GM23338 (cell line): ENCODE measurements at regions not wholly inside any gene's neighbourhood (a gene's known extent, or its start where the extent isn't known, plus 50 kb on each side); places are given as distances from the start of the nearest gene placed in this dataset.

ENCODE experiments used
- ATAC-seq: fragments of 200-7000 bp; cut with Tn5 transposase; 3 replicates; pipeline ENCODE4 v1.9.1; 2020
- DNase-seq: peaks from one replicate; pipeline ENCODE4 v3.0.0-alpha.2; 2015; ENCODE audit warnings: low spot score
- H2AFZ ChIP-seq: fragments of 200-600 bp; sonication (generic); 2 replicates; pipeline ENCODE4 v1.8.0; 2016; ENCODE audit warnings: antibody characterized with exemption, mild to moderate bottlenecking, moderate library complexity
- H3F3A ChIP-seq: fragments of 200-600 bp; sonication (generic); replicated peaks from 2 replicates; pipeline ENCODE4 v1.8.0; 2017; ENCODE audit warnings: antibody characterized with exemption, mixed run types, low read depth
- H3K27ac ChIP-seq: fragments of 200-600 bp; sonication (generic); 2 replicates; pipeline ENCODE4 v1.6.1; 2016; ENCODE audit warnings: low read depth
- H3K27me3 ChIP-seq: fragments of 200-600 bp; sonication (generic); 2 replicates; pipeline ENCODE4 v1.8.0; 2016; ENCODE audit warnings: mild to moderate bottlenecking, mixed run types, moderate library complexity; ENCODE audit not compliant: insufficient read depth
- H3K36me3 ChIP-seq: fragments of 200-600 bp; sonication (generic); 2 replicates; pipeline ENCODE4 v1.8.0; 2016; ENCODE audit warnings: mild to moderate bottlenecking; ENCODE audit not compliant: insufficient read depth
- H3K4me1 ChIP-seq: fragments of 200-600 bp; sonication (generic); 2 replicates; pipeline ENCODE4 v1.8.0; 2016; ENCODE audit warnings: mild to moderate bottlenecking, moderate library complexity; ENCODE audit not compliant: insufficient read depth
- H3K4me2 ChIP-seq: fragments of 200-600 bp; sonication (generic); 2 replicates; pipeline ENCODE4 v1.7.1; 2017; ENCODE audit warnings: mixed run types
- H3K4me3 ChIP-seq: fragments of 200-600 bp; sonication (generic); 2 replicates; pipeline ENCODE4 v1.6.1; 2016; ENCODE audit warnings: mixed run types
- H3K79me2 ChIP-seq: fragments of 200-600 bp; sonication (generic); replicated peaks from 2 replicates; pipeline ENCODE4 v1.8.0; 2017; ENCODE audit warnings: mild to moderate bottlenecking; ENCODE audit not compliant: insufficient read depth
- H3K9me2 ChIP-seq: fragments of 200-600 bp; sonication (generic); 2 replicates; pipeline ENCODE4 v1.8.0; 2017; ENCODE audit not compliant: insufficient read depth
- H4K20me1 ChIP-seq: fragments of 200-600 bp; sonication (generic); replicated peaks from 2 replicates; pipeline ENCODE4 v1.8.0; 2017; ENCODE audit warnings: mild to moderate bottlenecking; ENCODE audit not compliant: insufficient read depth
- H3K27ac Mint-ChIP-seq: 2 replicates; pipeline ENCODE4 v1.8.0; 2020; ENCODE audit warnings: inconsistent platforms, mild to moderate bottlenecking, moderate library complexity, mixed read lengths
- H3K27me3 Mint-ChIP-seq: 3 replicates; pipeline ENCODE4 v1.8.0; 2022; ENCODE audit warnings: low read depth, mild to moderate bottlenecking, moderate library complexity, mixed read lengths, inconsistent platforms; ENCODE audit not compliant: insufficient read depth, poor library complexity
- H3K36me3 Mint-ChIP-seq: 3 replicates; pipeline ENCODE4 v1.8.0; 2021; ENCODE audit warnings: low read depth, mild to moderate bottlenecking, inconsistent platforms, moderate library complexity, mixed read lengths
- H3K4me1 Mint-ChIP-seq: 3 replicates; pipeline ENCODE4 v1.8.0; 2020; ENCODE audit warnings: mild to moderate bottlenecking, inconsistent platforms, mixed read lengths
- H3K4me3 Mint-ChIP-seq: 3 replicates; pipeline ENCODE4 v1.8.0; 2021; ENCODE audit warnings: moderate library complexity, mild to moderate bottlenecking, inconsistent platforms, mixed read lengths
- H3K9me3 Mint-ChIP-seq: 3 replicates; pipeline ENCODE4 v1.8.0; 2020; ENCODE audit warnings: moderate library complexity, mild to moderate bottlenecking, inconsistent platforms, mixed read lengths
- CREB1 ChIP-seq: fragments of 250-450 bp; sonication (Bioruptor Pico); IDR thresholded peaks from 2 replicates; pipeline ENCODE4 v1.5.0; 2020; ENCODE audit warnings: low read depth, mild to moderate bottlenecking, moderate library complexity
- EZH2 ChIP-seq: fragments of 200-600 bp; sonication (generic); IDR thresholded peaks from one replicate; pipeline ENCODE4 v1.8.0; 2017; ENCODE audit warnings: antibody characterized with exemption, mild to moderate bottlenecking, low read depth; ENCODE audit not compliant: unreplicated experiment
- EZH2phosphoT487 ChIP-seq: fragments of 200-600 bp; sonication (generic); IDR thresholded peaks from one replicate; pipeline ENCODE4 v1.8.1; 2018; ENCODE audit warnings: antibody characterized with exemption; ENCODE audit not compliant: unreplicated experiment
- NANOG ChIP-seq: IDR thresholded peaks from 2 replicates; pipeline ENCODE4 v1.6.1; 2016; ENCODE audit warnings: antibody characterized with exemption, borderline replicate concordance
- STAT1 ChIP-seq: IDR thresholded peaks from one replicate; pipeline ENCODE4 v1.6.1; 2016; ENCODE audit warnings: antibody characterized with exemption; ENCODE audit not compliant: unreplicated experiment
- ZNF114 ChIP-seq: fragments of 250-450 bp; sonication (Bioruptor Pico); IDR thresholded peaks from 2 replicates; pipeline ENCODE4 v1.5.0; 2020; ENCODE audit warnings: mild to moderate bottlenecking, moderate library complexity
- ZNF331 ChIP-seq: fragments of 250-450 bp; sonication (Bioruptor Pico); IDR thresholded peaks from 2 replicates; pipeline ENCODE4 v1.5.0; 2020; ENCODE audit warnings: low read depth, mild to moderate bottlenecking, moderate library complexity
- TF ChIP-seq, protein P1 (sequence below): IDR thresholded peaks from one replicate; pipeline ENCODE4 v1.6.1; 2018; ENCODE audit warnings: antibody characterized with exemption; ENCODE audit not compliant: unreplicated experiment
- TF ChIP-seq, protein P2 (sequence below): fragments of 250-450 bp; sonication (Bioruptor Pico); IDR thresholded peaks from 2 replicates; pipeline ENCODE4 v1.5.0; 2020; ENCODE audit warnings: mild to moderate bottlenecking, moderate library complexity
- TF ChIP-seq, protein P3 (sequence below), 2 experiments: fragments of 200-600 bp in 1 of 2; sonication (generic) in 1 of 2; conservative IDR thresholded peaks; 2 replicates each; pipeline versions ENCODE4 v1.5.1 to v1.6.1; 2016 to 2017; ENCODE audit warnings: antibody characterized with exemption in 2 of 2, low read depth in 2 of 2, mild to moderate bottlenecking in 2 of 2, moderate library complexity in 1 of 2
- TF ChIP-seq, protein P4 (sequence below): IDR thresholded peaks from 2 replicates; pipeline ENCODE4 v1.6.1; 2016; ENCODE audit warnings: antibody characterized with exemption

DNA sequence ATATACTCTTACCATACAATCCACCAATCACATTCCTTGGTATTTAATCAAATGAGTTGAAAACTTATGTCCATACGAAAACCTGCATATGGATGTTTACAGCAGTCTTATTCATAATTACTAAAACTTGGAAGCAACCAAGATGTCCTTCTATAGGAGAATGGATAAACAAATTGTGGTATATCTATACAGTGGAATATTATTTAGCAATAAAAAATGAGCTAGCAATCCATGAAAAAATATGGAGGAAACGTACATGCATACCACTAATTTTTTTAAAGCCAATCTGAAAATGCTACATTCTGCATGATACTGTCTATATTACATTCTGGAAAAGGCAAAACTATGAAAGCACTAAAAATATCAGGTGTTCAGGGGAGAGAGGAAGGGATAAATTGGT is 73.9 kb upstream of the LPP start:
- peaks cover 14% of the 10 kb centered on the region for H3K9me2 ChIP-seq
- no peak overlapping the region for H3K4me3 Mint-ChIP-seq

DNA sequence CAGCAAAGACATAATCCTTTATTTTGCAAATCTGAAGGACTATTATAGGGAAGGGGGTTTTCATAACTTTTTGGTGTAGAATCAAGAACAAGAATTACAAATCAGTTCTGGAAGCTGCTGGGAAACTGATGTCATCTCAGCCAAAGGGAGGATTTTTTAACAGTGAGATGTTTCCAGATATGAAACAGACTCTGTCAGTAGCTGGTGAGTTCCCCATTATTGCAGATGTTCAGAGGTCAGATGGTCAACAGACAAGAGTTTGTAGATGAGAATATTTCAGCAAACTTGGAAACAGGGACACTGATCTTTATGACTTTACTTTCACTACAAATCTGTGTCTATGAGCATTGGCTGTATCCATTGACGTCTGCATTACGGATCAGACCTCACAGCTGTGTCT is 71.9 kb upstream of the LPP start:
- H2AFZ ChIP-seq: no peak overlapping the region
- no peak overlapping the region for H3K27ac ChIP-seq
- Mint-ChIP-seq H3K4me3 (no peak overlapping the region), H3K9me3 (peaks cover 9% of the 10 kb centered on the region; the same call in 2 of the 3 replicates), H3K4me1 (peaks cover 15% of the 10 kb centered on the region; the same call in 2 of the 3 replicates), H3K36me3 (no peaks in the 10 kb centered on the region), H3K27ac (no peak overlapping the region), H3K27me3 (no peaks in the 10 kb centered on the region)
- no peaks in the 10 kb centered on the region for H3K4me1 ChIP-seq
- H3K9me2 ChIP-seq: peaks cover 14% of the 10 kb centered on the region; the same call in 1 of the 2 replicates
- H3F3A ChIP-seq: no peaks in the 10 kb centered on the region
- no peaks in the 10 kb centered on the region for H3K79me2 ChIP-seq
- H4K20me1 ChIP-seq: no peaks in the 10 kb centered on the region
- no peak overlapping the region for H3K4me2 ChIP-seq
- no peak overlapping the region for H3K4me3 ChIP-seq
- DNase-seq: no peak
- no peak for ATAC-seq
- no peaks in the 10 kb centered on the region for H3K27me3 ChIP-seq
- no peaks in the 10 kb centered on the region for H3K36me3 ChIP-seq
- TF ChIP-seq, protein P1, sequence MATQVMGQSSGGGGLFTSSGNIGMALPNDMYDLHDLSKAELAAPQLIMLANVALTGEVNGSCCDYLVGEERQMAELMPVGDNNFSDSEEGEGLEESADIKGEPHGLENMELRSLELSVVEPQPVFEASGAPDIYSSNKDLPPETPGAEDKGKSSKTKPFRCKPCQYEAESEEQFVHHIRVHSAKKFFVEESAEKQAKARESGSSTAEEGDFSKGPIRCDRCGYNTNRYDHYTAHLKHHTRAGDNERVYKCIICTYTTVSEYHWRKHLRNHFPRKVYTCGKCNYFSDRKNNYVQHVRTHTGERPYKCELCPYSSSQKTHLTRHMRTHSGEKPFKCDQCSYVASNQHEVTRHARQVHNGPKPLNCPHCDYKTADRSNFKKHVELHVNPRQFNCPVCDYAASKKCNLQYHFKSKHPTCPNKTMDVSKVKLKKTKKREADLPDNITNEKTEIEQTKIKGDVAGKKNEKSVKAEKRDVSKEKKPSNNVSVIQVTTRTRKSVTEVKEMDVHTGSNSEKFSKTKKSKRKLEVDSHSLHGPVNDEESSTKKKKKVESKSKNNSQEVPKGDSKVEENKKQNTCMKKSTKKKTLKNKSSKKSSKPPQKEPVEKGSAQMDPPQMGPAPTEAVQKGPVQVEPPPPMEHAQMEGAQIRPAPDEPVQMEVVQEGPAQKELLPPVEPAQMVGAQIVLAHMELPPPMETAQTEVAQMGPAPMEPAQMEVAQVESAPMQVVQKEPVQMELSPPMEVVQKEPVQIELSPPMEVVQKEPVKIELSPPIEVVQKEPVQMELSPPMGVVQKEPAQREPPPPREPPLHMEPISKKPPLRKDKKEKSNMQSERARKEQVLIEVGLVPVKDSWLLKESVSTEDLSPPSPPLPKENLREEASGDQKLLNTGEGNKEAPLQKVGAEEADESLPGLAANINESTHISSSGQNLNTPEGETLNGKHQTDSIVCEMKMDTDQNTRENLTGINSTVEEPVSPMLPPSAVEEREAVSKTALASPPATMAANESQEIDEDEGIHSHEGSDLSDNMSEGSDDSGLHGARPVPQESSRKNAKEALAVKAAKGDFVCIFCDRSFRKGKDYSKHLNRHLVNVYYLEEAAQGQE: no peak
- TF ChIP-seq, protein P2, sequence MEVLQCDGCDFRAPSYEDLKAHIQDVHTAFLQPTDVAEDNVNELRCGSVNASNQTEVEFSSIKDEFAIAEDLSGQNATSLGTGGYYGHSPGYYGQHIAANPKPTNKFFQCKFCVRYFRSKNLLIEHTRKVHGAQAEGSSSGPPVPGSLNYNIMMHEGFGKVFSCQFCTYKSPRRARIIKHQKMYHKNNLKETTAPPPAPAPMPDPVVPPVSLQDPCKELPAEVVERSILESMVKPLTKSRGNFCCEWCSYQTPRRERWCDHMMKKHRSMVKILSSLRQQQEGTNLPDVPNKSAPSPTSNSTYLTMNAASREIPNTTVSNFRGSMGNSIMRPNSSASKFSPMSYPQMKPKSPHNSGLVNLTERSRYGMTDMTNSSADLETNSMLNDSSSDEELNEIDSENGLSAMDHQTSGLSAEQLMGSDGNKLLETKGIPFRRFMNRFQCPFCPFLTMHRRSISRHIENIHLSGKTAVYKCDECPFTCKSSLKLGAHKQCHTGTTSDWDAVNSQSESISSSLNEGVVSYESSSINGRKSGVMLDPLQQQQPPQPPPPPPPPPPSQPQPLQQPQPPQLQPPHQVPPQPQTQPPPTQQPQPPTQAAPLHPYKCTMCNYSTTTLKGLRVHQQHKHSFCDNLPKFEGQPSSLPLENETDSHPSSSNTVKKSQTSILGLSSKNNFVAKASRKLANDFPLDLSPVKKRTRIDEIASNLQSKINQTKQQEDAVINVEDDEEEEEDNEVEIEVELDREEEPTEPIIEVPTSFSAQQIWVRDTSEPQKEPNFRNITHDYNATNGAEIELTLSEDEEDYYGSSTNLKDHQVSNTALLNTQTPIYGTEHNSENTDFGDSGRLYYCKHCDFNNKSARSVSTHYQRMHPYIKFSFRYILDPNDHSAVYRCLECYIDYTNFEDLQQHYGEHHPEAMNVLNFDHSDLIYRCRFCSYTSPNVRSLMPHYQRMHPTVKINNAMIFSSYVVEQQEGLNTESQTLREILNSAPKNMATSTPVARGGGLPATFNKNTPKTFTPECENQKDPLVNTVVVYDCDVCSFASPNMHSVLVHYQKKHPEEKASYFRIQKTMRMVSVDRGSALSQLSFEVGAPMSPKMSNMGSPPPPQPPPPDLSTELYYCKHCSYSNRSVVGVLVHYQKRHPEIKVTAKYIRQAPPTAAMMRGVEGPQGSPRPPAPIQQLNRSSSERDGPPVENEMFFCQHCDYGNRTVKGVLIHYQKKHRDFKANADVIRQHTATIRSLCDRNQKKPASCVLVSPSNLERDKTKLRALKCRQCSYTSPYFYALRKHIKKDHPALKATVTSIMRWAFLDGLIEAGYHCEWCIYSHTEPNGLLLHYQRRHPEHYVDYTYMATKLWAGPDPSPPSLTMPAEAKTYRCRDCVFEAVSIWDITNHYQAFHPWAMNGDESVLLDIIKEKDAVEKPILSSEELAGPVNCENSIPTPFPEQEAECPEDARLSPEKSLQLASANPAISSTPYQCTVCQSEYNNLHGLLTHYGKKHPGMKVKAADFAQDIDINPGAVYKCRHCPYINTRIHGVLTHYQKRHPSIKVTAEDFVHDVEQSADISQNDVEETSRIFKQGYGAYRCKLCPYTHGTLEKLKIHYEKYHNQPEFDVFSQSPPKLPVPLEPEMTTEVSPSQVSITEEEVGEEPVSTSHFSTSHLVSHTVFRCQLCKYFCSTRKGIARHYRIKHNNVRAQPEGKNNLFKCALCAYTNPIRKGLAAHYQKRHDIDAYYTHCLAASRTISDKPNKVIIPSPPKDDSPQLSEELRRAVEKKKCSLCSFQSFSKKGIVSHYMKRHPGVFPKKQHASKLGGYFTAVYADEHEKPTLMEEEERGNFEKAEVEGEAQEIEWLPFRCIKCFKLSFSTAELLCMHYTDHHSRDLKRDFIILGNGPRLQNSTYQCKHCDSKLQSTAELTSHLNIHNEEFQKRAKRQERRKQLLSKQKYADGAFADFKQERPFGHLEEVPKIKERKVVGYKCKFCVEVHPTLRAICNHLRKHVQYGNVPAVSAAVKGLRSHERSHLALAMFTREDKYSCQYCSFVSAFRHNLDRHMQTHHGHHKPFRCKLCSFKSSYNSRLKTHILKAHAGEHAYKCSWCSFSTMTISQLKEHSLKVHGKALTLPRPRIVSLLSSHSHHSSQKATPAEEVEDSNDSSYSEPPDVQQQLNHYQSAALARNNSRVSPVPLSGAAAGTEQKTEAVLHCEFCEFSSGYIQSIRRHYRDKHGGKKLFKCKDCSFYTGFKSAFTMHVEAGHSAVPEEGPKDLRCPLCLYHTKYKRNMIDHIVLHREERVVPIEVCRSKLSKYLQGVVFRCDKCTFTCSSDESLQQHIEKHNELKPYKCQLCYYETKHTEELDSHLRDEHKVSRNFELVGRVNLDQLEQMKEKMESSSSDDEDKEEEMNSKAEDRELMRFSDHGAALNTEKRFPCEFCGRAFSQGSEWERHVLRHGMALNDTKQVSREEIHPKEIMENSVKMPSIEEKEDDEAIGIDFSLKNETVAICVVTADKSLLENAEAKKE: no peak

More for the DNA sequence above, 73.9 kb upstream of the LPP start:
- Histone ChIP-seq H3K79me2 (no peaks in the 10 kb centered on the region), H3K36me3 (no peaks in the 10 kb centered on the region), H3K4me3 (no peak overlapping the region), H3K4me2 (no peak overlapping the region), H4K20me1 (no peaks in the 10 kb centered on the region), H3K27me3 (no peaks in the 10 kb centered on the region), H3K4me1 (no peaks in the 10 kb centered on the region), H2AFZ (no peak overlapping the region), H3F3A (no peaks in the 10 kb centered on the region), H3K27ac (no peak overlapping the region)
- Mint-ChIP-seq H3K27ac (no peak overlapping the region), H3K9me3 (peaks cover 9% of the 10 kb centered on the region; the same call in 2 of the 3 replicates), H3K27me3 (no peaks in the 10 kb centered on the region), H3K4me1 (peaks cover 4% of the 10 kb centered on the region; the same call in 2 of the 3 replicates), H3K36me3 (no peaks in the 10 kb centered on the region)
- TF ChIP-seq ZNF114 (CRISPR knock-in tag) (no peak), EZH2phosphoT487 (no peak), ZNF331 (no peak), CREB1 (CRISPR knock-in tag) (no peak), NANOG (no peak), STAT1 (no peak), EZH2 (no peak)
- TF ChIP-seq, protein P3, sequence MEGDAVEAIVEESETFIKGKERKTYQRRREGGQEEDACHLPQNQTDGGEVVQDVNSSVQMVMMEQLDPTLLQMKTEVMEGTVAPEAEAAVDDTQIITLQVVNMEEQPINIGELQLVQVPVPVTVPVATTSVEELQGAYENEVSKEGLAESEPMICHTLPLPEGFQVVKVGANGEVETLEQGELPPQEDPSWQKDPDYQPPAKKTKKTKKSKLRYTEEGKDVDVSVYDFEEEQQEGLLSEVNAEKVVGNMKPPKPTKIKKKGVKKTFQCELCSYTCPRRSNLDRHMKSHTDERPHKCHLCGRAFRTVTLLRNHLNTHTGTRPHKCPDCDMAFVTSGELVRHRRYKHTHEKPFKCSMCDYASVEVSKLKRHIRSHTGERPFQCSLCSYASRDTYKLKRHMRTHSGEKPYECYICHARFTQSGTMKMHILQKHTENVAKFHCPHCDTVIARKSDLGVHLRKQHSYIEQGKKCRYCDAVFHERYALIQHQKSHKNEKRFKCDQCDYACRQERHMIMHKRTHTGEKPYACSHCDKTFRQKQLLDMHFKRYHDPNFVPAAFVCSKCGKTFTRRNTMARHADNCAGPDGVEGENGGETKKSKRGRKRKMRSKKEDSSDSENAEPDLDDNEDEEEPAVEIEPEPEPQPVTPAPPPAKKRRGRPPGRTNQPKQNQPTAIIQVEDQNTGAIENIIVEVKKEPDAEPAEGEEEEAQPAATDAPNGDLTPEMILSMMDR (conservative IDR thresholded peaks at IDR 0.05; ENCODE audit: low read depth in 2 of 2): no peak
- TF ChIP-seq, protein P4, sequence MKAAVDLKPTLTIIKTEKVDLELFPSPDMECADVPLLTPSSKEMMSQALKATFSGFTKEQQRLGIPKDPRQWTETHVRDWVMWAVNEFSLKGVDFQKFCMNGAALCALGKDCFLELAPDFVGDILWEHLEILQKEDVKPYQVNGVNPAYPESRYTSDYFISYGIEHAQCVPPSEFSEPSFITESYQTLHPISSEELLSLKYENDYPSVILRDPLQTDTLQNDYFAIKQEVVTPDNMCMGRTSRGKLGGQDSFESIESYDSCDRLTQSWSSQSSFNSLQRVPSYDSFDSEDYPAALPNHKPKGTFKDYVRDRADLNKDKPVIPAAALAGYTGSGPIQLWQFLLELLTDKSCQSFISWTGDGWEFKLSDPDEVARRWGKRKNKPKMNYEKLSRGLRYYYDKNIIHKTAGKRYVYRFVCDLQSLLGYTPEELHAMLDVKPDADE: no peak
- DNase-seq (no peak), ATAC-seq (no peak)
